ENCODE measurements at regions not wholly inside any gene's neighbourhood (a gene's known extent, or its start where the extent isn't known, plus 50 kb on each side); places are given as distances from the start of the nearest gene placed in this dataset.

GRCh38 chr2:146048141-146048540 lies 1528.2 kb upstream of the ZEB2 start:
- Histone ChIP-seq H3K4me3 (ENCODE audit: insufficient read depth, low read depth, low read length) (no peak overlapping the region), H2AFZ (ENCODE audit: low read depth, low read length) (no peak overlapping the region), H3K27ac (ENCODE audit: low read depth, low read length) (no peak overlapping the region), H3K4me2 (ENCODE audit: low read length) (no peak overlapping the region), H3K27me3 (ENCODE audit: insufficient read depth, low read length) (no peaks in the 10 kb centered on the region), H3K9me3 (ENCODE audit: insufficient read depth, low read depth, low read length) (no peaks in the 10 kb centered on the region), H3K36me3 (ENCODE audit: insufficient read depth, low read length) (no peaks in the 10 kb centered on the region), H3K4me1 (ENCODE audit: insufficient read depth, low read length) (no peaks in the 10 kb centered on the region), H3K79me2 (ENCODE audit: insufficient read depth, low read length) (no peaks in the 10 kb centered on the region), H3K9ac (ENCODE audit: low read length) (no peak overlapping the region), H4K20me1 (ENCODE audit: insufficient read depth, low read length) (no peaks in the 10 kb centered on the region)
- FAIRE-seq (no peak), DNase-seq (ENCODE audit: low read depth) (no peak)
- TF ChIP-seq EZH2 (IDR thresholded peaks at IDR 0.05; ENCODE audit: insufficient read depth, low read length) = no peak
- TF ChIP-seq CTCF (IDR thresholded peaks at IDR 0.05; ENCODE audit: insufficient read depth, low read depth, low read length) = no peak
- no peak overlapping the region for H3K27ac Mint-ChIP-seq (ENCODE audit: unreplicated experiment)
- H3K36me3 Mint-ChIP-seq (ENCODE audit: low read depth, unreplicated experiment) = no peaks in the 10 kb centered on the region
- H3K4me3 Mint-ChIP-seq (ENCODE audit: unreplicated experiment) = no peak overlapping the region
- H3K27me3 Mint-ChIP-seq (ENCODE audit: low read depth, unreplicated experiment) = no peaks in the 10 kb centered on the region
- peaks cover 3% of the 10 kb centered on the region for H3K4me1 Mint-ChIP-seq (ENCODE audit: low read depth, unreplicated experiment)
- H3K9me3 Mint-ChIP-seq (ENCODE audit: unreplicated experiment) = no peaks in the 10 kb centered on the region

- H3K9me3 Mint-ChIP-seq (ENCODE audit: unreplicated experiment) = no peaks in the 10 kb centered on the region
- no peak overlapping the region for H3K4me3 Mint-ChIP-seq (ENCODE audit: unreplicated experiment)
- FAIRE-seq (no peak), DNase-seq (ENCODE audit: low read depth) (no peak)
- H3K27ac ChIP-seq (ENCODE audit: low read depth, low read length) = no peak overlapping the region
- no peaks in the 10 kb centered on the region for H4K20me1 ChIP-seq (ENCODE audit: insufficient read depth, low read length)
- no peaks in the 10 kb centered on the region for H3K27me3 Mint-ChIP-seq (ENCODE audit: low read depth, unreplicated experiment)
- no peak overlapping the region for H2AFZ ChIP-seq (ENCODE audit: low read depth, low read length)
- peaks cover 4% of the 10 kb centered on the region for H3K4me1 Mint-ChIP-seq (ENCODE audit: low read depth, unreplicated experiment)
- no peaks in the 10 kb centered on the region for H3K79me2 ChIP-seq (ENCODE audit: insufficient read depth, low read length)
- H3K9ac ChIP-seq (ENCODE audit: low read length) = no peak overlapping the region
- TF ChIP-seq EZH2 (IDR thresholded peaks at IDR 0.05; ENCODE audit: insufficient read depth, low read length) (no peak), CTCF (IDR thresholded peaks at IDR 0.05; ENCODE audit: insufficient read depth, low read depth, low read length) (no peak)
- no peaks in the 10 kb centered on the region for H3K4me1 ChIP-seq (ENCODE audit: insufficient read depth, low read length)
- no peaks in the 10 kb centered on the region for H3K27me3 ChIP-seq (ENCODE audit: insufficient read depth, low read length)
- no peaks in the 10 kb centered on the region for H3K36me3 Mint-ChIP-seq (ENCODE audit: low read depth, unreplicated experiment)
- H3K4me2 ChIP-seq (ENCODE audit: low read length) = no peak overlapping the region
- H3K4me3 ChIP-seq (ENCODE audit: insufficient read depth, low read depth, low read length) = no peak overlapping the region
- H3K27ac Mint-ChIP-seq (ENCODE audit: unreplicated experiment) = no peak overlapping the region
- H3K9me3 ChIP-seq (ENCODE audit: insufficient read depth, low read depth, low read length) = no peaks in the 10 kb centered on the region
- H3K36me3 ChIP-seq (ENCODE audit: insufficient read depth, low read length) = no peaks in the 10 kb centered on the region
Observed at GRCh38 chr2:146041274-146041910, 1521.5 kb upstream of the ZEB2 start.

- Histone ChIP-seq H2AFZ (ENCODE audit: low read depth, low read length) (no peak overlapping the region), H3K36me3 (ENCODE audit: insufficient read depth, low read length) (no peaks in the 10 kb centered on the region), H3K27ac (ENCODE audit: low read depth, low read length) (no peak overlapping the region), H3K9ac (ENCODE audit: low read length) (no peak overlapping the region), H3K4me1 (ENCODE audit: insufficient read depth, low read length) (no peaks in the 10 kb centered on the region), H4K20me1 (ENCODE audit: insufficient read depth, low read length) (no peaks in the 10 kb centered on the region), H3K4me3 (ENCODE audit: insufficient read depth, low read depth, low read length) (no peak overlapping the region), H3K4me2 (ENCODE audit: low read length) (no peak overlapping the region), H3K27me3 (ENCODE audit: insufficient read depth, low read length) (no peaks in the 10 kb centered on the region), H3K9me3 (ENCODE audit: insufficient read depth, low read depth, low read length) (no peaks in the 10 kb centered on the region), H3K79me2 (ENCODE audit: insufficient read depth, low read length) (no peaks in the 10 kb centered on the region)
- FAIRE-seq = no peak
- no peaks in the 10 kb centered on the region for H3K27me3 Mint-ChIP-seq (ENCODE audit: low read depth, unreplicated experiment)
- no peaks in the 10 kb centered on the region for H3K9me3 Mint-ChIP-seq (ENCODE audit: unreplicated experiment)
- no peaks in the 10 kb centered on the region for H3K36me3 Mint-ChIP-seq (ENCODE audit: low read depth, unreplicated experiment)
- DNase-seq (ENCODE audit: low read depth) = no peak
- peaks cover 2% of the 10 kb centered on the region for H3K4me1 Mint-ChIP-seq (ENCODE audit: low read depth, unreplicated experiment)
- H3K27ac Mint-ChIP-seq (ENCODE audit: unreplicated experiment) = no peak overlapping the region
- no peak overlapping the region for H3K4me3 Mint-ChIP-seq (ENCODE audit: unreplicated experiment)
- no peak for TF ChIP-seq EZH2 (IDR thresholded peaks at IDR 0.05; ENCODE audit: insufficient read depth, low read length)
- no peak for TF ChIP-seq CTCF (IDR thresholded peaks at IDR 0.05; ENCODE audit: insufficient read depth, low read depth, low read length)
Observed at GRCh38 chr2:146040051-146040450, 1520.1 kb upstream of the ZEB2 start.

Data from astrocyte (in vitro differentiated cells and primary cell).